G401.6 (cell line): ENCODE measurements at regions not wholly inside any gene's neighbourhood (a gene's known extent, or its start where the extent isn't known, plus 50 kb on each side); places are given as distances from the start of the nearest gene placed in this dataset.

Experiments
- FAIRE-seq: peaks from 2 replicates; lab custom pipeline; 2012; peaks lifted over from hg19 to GRCh38; lab: Jason Lieb, UNC

GRCh38 chr13:106382534-106382933 lies 152.9 kb downstream of the EFNB2 start:
- no peak for FAIRE-seq

GRCh38 chr13:106381091-106381490 lies 154.4 kb downstream of the EFNB2 start:
- no peak for FAIRE-seq

GRCh38 chr13:106377931-106378662 lies 157.4 kb downstream of the EFNB2 start:
- no peak for FAIRE-seq

GRCh38 chr13:106377341-106377740 lies 158.1 kb downstream of the EFNB2 start:
- FAIRE-seq, result no peak

GRCh38 chr13:106376401-106377112 lies 158.9 kb downstream of the EFNB2 start:
- FAIRE-seq, result no peak

GRCh38 chr13:106375085-106375484 lies 160.4 kb downstream of the EFNB2 start:
- no peak for FAIRE-seq

GRCh38 chr13:106374631-106375030 lies 160.8 kb downstream of the EFNB2 start:
- no peak for FAIRE-seq

GRCh38 chr13:106373989-106374572 lies 161.4 kb downstream of the EFNB2 start:
- no peak for FAIRE-seq

GRCh38 chr13:106373304-106373988 lies 162.0 kb downstream of the EFNB2 start:
- FAIRE-seq, result no peak

GRCh38 chr13:106372199-106373155 lies 163.0 kb downstream of the EFNB2 start:
- no peak for FAIRE-seq

GRCh38 chr13:106371024-106371423 lies 164.4 kb downstream of the EFNB2 start:
- FAIRE-seq, result no peak

- FAIRE-seq, result no peak
Observed at GRCh38 chr13:106369858-106370257, 165.6 kb downstream of the EFNB2 start.

GRCh38 chr13:106369091-106369490 lies 166.4 kb downstream of the EFNB2 start:
- no peak for FAIRE-seq

GRCh38 chr13:106367361-106367971 lies 168.0 kb downstream of the EFNB2 start:
- FAIRE-seq, result no peak

GRCh38 chr13:106362707-106363106 lies 172.8 kb downstream of the EFNB2 start:
- FAIRE-seq, result no peak

- no peak for FAIRE-seq
Observed at GRCh38 chr13:106361621-106362020, 173.8 kb downstream of the EFNB2 start.

GRCh38 chr13:106357198-106357597 lies 178.3 kb downstream of the EFNB2 start:
- FAIRE-seq, result no peak

GRCh38 chr13:106355866-106356265 lies 179.6 kb downstream of the EFNB2 start:
- FAIRE-seq, result no peak

- FAIRE-seq, result no peak
Observed at GRCh38 chr13:106354961-106355360, 180.5 kb downstream of the EFNB2 start.

GRCh38 chr13:106352850-106353249 lies 182.6 kb downstream of the EFNB2 start:
- no peak for FAIRE-seq

- FAIRE-seq, result no peak
Observed at GRCh38 chr13:106351251-106351650, 184.2 kb downstream of the EFNB2 start.
